ENCODE measurements at regions not wholly inside any gene's neighbourhood (a gene's known extent, or its start where the extent isn't known, plus 50 kb on each side); places are given as distances from the start of the nearest gene placed in this dataset.
A peak's percentile ranks its signal among the peaks of the same experiment; 100 is the strongest.
"Not testable (repeated sequence)": the region's sequence is repeated elsewhere in the genome, so short reads cannot be mapped to it uniquely, and the experiment has no call there.

- Histone ChIP-seq H3K4me1 (ENCODE audit: insufficient read depth, low read length) (peaks cover 9% of the 10 kb centered on the region), H3K27me3 (ENCODE audit: insufficient read depth, low read length) (peaks cover 2% of the 10 kb centered on the region), H2AFZ (ENCODE audit: low read depth, low read length) (no peak overlapping the region), H3K36me3 (ENCODE audit: insufficient read depth, low read length) (no peaks in the 10 kb centered on the region), H3K4me3 (ENCODE audit: low read length) (no peak overlapping the region), H3K9me3 (ENCODE audit: low read length) (no peaks in the 10 kb centered on the region)
Observed at GRCh38 chr2:175737722-175738361, 264.2 kb downstream of the LNPK start.

GRCh38 chr2:175734686-175735085 is 267.4 kb downstream of the LNPK start:
- H3K36me3 ChIP-seq (ENCODE audit: insufficient read depth, low read length) = no peaks in the 10 kb centered on the region
- no peak overlapping the region for H3K4me3 ChIP-seq (ENCODE audit: low read length)
- peak overlapping the region; percentile 14 for H2AFZ ChIP-seq (ENCODE audit: low read depth, low read length)
- H3K27me3 ChIP-seq (ENCODE audit: insufficient read depth, low read length) = no peaks in the 10 kb centered on the region
- no peaks in the 10 kb centered on the region for H3K9me3 ChIP-seq (ENCODE audit: low read length)
- H3K4me1 ChIP-seq (ENCODE audit: insufficient read depth, low read length) = peaks cover 9% of the 10 kb centered on the region

- peaks cover 9% of the 10 kb centered on the region for H3K4me1 ChIP-seq (ENCODE audit: insufficient read depth, low read length)
- no peak overlapping the region for H3K4me3 ChIP-seq (ENCODE audit: low read length)
- H3K9me3 ChIP-seq (ENCODE audit: low read length) = no peaks in the 10 kb centered on the region
- no peak overlapping the region for H2AFZ ChIP-seq (ENCODE audit: low read depth, low read length)
- H3K27me3 ChIP-seq (ENCODE audit: insufficient read depth, low read length) = no peaks in the 10 kb centered on the region
- H3K36me3 ChIP-seq (ENCODE audit: insufficient read depth, low read length) = no peaks in the 10 kb centered on the region
Observed at GRCh38 chr2:175732531-175732930, 269.5 kb downstream of the LNPK start.

GRCh38 chr2:175730050-175730449 is 272.0 kb downstream of the LNPK start:
- Histone ChIP-seq H3K9me3 (ENCODE audit: low read length) (no peaks in the 10 kb centered on the region), H3K36me3 (ENCODE audit: insufficient read depth, low read length) (no peaks in the 10 kb centered on the region), H2AFZ (ENCODE audit: low read depth, low read length) (no peak overlapping the region), H3K27me3 (ENCODE audit: insufficient read depth, low read length) (peaks cover 4% of the 10 kb centered on the region), H3K4me1 (ENCODE audit: insufficient read depth, low read length) (peaks cover 5% of the 10 kb centered on the region), H3K4me3 (ENCODE audit: low read length) (no peak overlapping the region)

GRCh38 chr2:175729049-175729706 is 272.9 kb downstream of the LNPK start:
- H3K9me3 ChIP-seq (ENCODE audit: low read length) = no peaks in the 10 kb centered on the region
- no peaks in the 10 kb centered on the region for H3K4me1 ChIP-seq (ENCODE audit: insufficient read depth, low read length)
- no peak overlapping the region for H3K4me3 ChIP-seq (ENCODE audit: low read length)
- no peak overlapping the region for H2AFZ ChIP-seq (ENCODE audit: low read depth, low read length)
- H3K36me3 ChIP-seq (ENCODE audit: insufficient read depth, low read length) = no peaks in the 10 kb centered on the region
- peaks cover 4% of the 10 kb centered on the region for H3K27me3 ChIP-seq (ENCODE audit: insufficient read depth, low read length)

GRCh38 chr2:175728032-175728431 is 274.0 kb downstream of the LNPK start:
- no peaks in the 10 kb centered on the region for H3K9me3 ChIP-seq (ENCODE audit: low read length)
- peaks cover 4% of the 10 kb centered on the region for H3K27me3 ChIP-seq (ENCODE audit: insufficient read depth, low read length)
- no peaks in the 10 kb centered on the region for H3K4me1 ChIP-seq (ENCODE audit: insufficient read depth, low read length)
- no peaks in the 10 kb centered on the region for H3K36me3 ChIP-seq (ENCODE audit: insufficient read depth, low read length)
- H2AFZ ChIP-seq (ENCODE audit: low read depth, low read length) = no peak overlapping the region
- no peak overlapping the region for H3K4me3 ChIP-seq (ENCODE audit: low read length)

- Histone ChIP-seq H3K9me3 (ENCODE audit: low read length) (no peaks in the 10 kb centered on the region), H3K27me3 (ENCODE audit: insufficient read depth, low read length) (peaks cover 4% of the 10 kb centered on the region), H3K4me1 (ENCODE audit: insufficient read depth, low read length) (no peaks in the 10 kb centered on the region), H3K4me3 (ENCODE audit: low read length) (no peak overlapping the region), H3K36me3 (ENCODE audit: insufficient read depth, low read length) (no peaks in the 10 kb centered on the region), H2AFZ (ENCODE audit: low read depth, low read length) (no peak overlapping the region)
Observed at GRCh38 chr2:175726223-175726622, 275.8 kb downstream of the LNPK start.

- H3K27me3 ChIP-seq (ENCODE audit: insufficient read depth, low read length) = no peaks in the 10 kb centered on the region
- H3K9me3 ChIP-seq (ENCODE audit: low read length) = no peaks in the 10 kb centered on the region
- H3K4me3 ChIP-seq (ENCODE audit: low read length) = no peak overlapping the region
- no peaks in the 10 kb centered on the region for H3K4me1 ChIP-seq (ENCODE audit: insufficient read depth, low read length)
- H2AFZ ChIP-seq (ENCODE audit: low read depth, low read length) = no peak overlapping the region
- H3K36me3 ChIP-seq (ENCODE audit: insufficient read depth, low read length) = no peaks in the 10 kb centered on the region
Observed at GRCh38 chr2:175709248-175709647, 292.8 kb downstream of the LNPK start.

- H3K4me1 ChIP-seq (ENCODE audit: insufficient read depth, low read length) = no peaks in the 10 kb centered on the region
- no peaks in the 10 kb centered on the region for H3K9me3 ChIP-seq (ENCODE audit: low read length)
- no peak overlapping the region for H3K4me3 ChIP-seq (ENCODE audit: low read length)
- H2AFZ ChIP-seq (ENCODE audit: low read depth, low read length) = no peak overlapping the region
- no peaks in the 10 kb centered on the region for H3K36me3 ChIP-seq (ENCODE audit: insufficient read depth, low read length)
- no peaks in the 10 kb centered on the region for H3K27me3 ChIP-seq (ENCODE audit: insufficient read depth, low read length)
Observed at GRCh38 chr2:175707322-175707721, 294.7 kb downstream of the LNPK start.

GRCh38 chr2:175704568-175704967 is 297.5 kb downstream of the LNPK start:
- H3K4me1 ChIP-seq (ENCODE audit: insufficient read depth, low read length); H2AFZ ChIP-seq (ENCODE audit: low read depth, low read length); H3K36me3 ChIP-seq (ENCODE audit: insufficient read depth, low read length); H3K27me3 ChIP-seq (ENCODE audit: insufficient read depth, low read length); H3K4me3 ChIP-seq (ENCODE audit: low read length); H3K9me3 ChIP-seq (ENCODE audit: low read length): not testable (repeated sequence)

GRCh38 chr2:175698061-175698460 is 304.0 kb downstream of the LNPK start:
- Histone ChIP-seq H3K9me3 (ENCODE audit: low read length) (no peaks in the 10 kb centered on the region), H3K27me3 (ENCODE audit: insufficient read depth, low read length) (peaks cover 2% of the 10 kb centered on the region), H3K36me3 (ENCODE audit: insufficient read depth, low read length) (no peaks in the 10 kb centered on the region), H3K4me3 (ENCODE audit: low read length) (no peak overlapping the region), H3K4me1 (ENCODE audit: insufficient read depth, low read length) (no peaks in the 10 kb centered on the region), H2AFZ (ENCODE audit: low read depth, low read length) (no peak overlapping the region)

GRCh38 chr2:175690113-175690837 is 311.8 kb downstream of the LNPK start:
- Histone ChIP-seq H3K27me3 (ENCODE audit: insufficient read depth, low read length) (peaks cover 26% of the 10 kb centered on the region), H3K4me1 (ENCODE audit: insufficient read depth, low read length) (peaks cover 6% of the 10 kb centered on the region), H3K9me3 (ENCODE audit: low read length) (no peaks in the 10 kb centered on the region), H2AFZ (ENCODE audit: low read depth, low read length) (no peak overlapping the region), H3K36me3 (ENCODE audit: insufficient read depth, low read length) (no peaks in the 10 kb centered on the region), H3K4me3 (ENCODE audit: low read length) (no peak overlapping the region)

GRCh38 chr2:175688243-175688642 is 313.8 kb downstream of the LNPK start:
- Histone ChIP-seq H3K36me3 (ENCODE audit: insufficient read depth, low read length) (no peaks in the 10 kb centered on the region), H3K4me1 (ENCODE audit: insufficient read depth, low read length) (peaks cover 6% of the 10 kb centered on the region), H3K27me3 (ENCODE audit: insufficient read depth, low read length) (peaks cover 35% of the 10 kb centered on the region), H2AFZ (ENCODE audit: low read depth, low read length) (no peak overlapping the region), H3K9me3 (ENCODE audit: low read length) (no peaks in the 10 kb centered on the region), H3K4me3 (ENCODE audit: low read length) (no peak overlapping the region)
